GM19025 (cell line): ENCODE measurements at regions not wholly inside any gene's neighbourhood (a gene's known extent, or its start where the extent isn't known, plus 50 kb on each side); places are given as distances from the start of the nearest gene placed in this dataset.
A peak's percentile ranks its signal among the peaks of the same experiment; 100 is the strongest.

Source experiments
- ATAC-seq: cut with Tn5 transposase; IDR thresholded peaks from one replicate; pipeline ENCODE4 v1.9.1; 2021; ENCODE audit warnings: mild to moderate bottlenecking, low read depth, moderate library complexity; ENCODE audit not compliant: unreplicated experiment

- no peak for ATAC-seq
Observed at GRCh38 chr10:30793093-30793492, 163.5 kb upstream of the LYZL2 start.

DNA sequence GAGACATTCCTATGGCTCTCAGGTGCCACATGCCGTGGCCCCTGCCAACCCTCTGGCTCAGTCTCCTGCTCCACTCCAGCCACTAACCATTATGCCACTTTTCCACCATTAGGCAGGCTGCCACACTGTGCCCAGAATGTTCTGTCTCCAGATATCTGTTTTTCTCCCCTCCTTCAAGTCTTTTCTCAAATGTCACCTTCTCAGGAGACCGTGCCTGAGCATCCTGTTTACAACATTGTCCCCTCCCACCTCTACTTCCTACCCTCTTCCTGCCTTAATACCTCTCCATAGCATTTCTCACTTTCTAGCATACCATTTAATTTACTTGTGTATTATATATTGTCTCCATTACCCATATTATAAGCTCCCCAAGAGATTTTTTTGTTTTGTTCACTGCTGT lies 162.5 kb upstream of the LYZL2 start:
- ATAC-seq: no peak

DNA sequence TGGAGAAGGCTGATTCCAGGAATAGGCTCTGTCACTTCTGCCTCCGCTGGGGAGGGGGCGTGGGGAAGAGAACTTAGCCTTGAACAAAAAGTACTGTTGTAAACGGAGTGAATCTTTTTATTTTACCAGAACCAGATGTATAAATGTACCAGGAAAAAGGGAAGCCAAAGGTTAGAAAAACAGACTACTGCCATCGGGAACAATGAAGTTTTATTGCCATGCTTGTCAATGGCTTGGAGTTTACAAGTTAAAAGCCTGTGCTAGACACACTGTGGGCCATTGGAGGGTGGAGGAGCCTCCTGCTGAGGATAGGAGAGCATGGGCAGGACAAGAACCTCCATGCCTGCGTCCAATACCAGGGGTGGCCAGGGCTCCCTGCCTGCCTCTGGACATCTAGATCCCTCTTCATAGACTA lies 161.7 kb upstream of the LYZL2 start:
- ATAC-seq: no peak

DNA sequence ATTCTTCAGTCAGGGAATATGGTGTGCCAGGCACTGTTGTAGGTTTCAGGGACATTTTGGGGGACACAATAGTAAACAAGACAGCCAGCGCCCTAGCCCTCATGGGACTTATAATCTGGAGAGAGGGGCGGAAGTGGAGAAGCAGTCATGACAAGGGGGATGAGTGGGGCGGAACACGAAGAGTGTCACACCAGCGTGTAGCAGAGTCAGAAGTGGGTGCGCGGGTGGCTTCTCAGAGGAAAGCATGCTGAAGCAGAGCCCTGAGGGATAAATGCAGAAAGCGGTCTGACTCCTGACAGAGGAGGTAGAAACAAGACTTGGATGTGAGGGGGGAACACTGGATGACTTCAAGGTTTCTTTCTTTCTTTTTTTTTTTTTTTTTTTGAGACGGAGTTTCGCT lies 160.3 kb upstream of the LYZL2 start:
- ATAC-seq: no peak

DNA sequence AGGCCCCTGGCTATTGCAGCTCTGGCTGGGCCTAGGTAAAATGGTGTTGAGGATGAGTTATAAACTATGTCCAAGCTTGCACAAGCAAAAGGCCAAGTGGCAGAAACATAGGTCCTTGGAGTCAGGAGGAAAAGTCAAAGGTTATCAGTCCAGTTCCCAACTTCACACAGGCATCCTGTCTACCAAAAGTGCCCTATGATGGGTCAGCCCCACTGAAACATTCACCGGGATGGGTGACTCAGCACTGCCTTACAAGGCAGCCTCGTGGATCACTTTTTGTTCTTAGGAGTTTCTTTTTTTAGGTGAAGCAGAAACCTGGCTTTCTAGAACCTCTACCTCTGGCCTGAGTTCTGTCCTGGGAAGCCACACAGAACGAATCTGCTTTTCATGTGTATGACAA lies 158.8 kb upstream of the LYZL2 start:
- ATAC-seq: no peak

GRCh38 chr10:30786906-30787305 lies 157.4 kb upstream of the LYZL2 start:
- no peak for ATAC-seq

DNA sequence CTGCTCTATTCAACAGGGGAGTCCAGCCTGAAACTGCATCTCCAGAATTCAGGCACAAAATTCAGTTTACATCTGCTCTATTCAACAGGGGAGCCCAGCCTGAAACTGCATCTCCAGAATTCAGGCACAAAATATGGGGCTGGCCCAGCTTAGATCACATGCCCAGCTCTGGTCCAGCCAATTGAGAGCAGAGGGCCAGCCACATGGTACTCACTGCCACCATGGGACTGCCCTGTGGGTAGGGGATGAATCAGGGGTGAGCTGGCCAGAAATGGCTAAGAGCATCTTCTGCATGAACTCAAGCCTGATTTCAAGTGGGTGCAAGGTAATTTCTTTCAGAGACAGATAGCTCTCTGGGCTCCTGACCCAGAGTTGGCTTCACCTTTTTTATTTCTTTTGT lies 156.6 kb upstream of the LYZL2 start:
- ATAC-seq: no peak

DNA sequence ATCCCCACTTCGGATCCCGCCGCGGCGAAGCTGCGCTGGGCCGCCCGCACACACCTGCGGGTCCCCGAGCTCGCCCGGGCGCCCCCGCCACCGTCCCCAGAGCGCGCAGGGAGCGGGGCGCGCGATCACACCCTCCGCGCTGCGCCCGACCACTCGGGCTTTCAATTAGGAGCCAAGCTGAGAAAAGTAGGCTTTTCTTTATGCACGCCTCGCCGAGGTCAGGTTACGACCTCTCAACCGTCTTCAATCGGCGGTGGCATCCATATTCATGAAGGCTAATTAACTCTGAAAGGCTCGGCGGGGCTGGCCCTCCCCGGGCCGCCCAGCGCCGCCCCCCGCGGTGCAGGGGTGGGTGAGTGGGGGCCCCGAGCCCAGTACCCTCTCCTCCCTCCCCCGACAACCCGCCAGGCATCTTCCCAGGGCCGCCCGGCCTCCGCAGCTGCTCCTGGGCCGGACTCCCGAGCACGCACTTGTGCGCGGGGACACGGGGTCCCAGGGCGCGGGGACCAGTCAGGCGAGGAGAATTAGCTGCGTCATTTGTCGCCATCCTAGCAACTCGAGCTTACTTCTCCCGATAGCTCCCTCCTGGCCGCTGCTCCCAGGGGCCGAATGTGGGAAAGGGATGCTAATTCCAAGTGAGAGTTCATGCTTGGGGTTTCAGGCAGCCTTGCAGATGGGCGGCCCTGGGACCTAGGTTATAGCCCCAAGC lies 155.5 kb upstream of the LYZL2 start:
- no peak for ATAC-seq

DNA sequence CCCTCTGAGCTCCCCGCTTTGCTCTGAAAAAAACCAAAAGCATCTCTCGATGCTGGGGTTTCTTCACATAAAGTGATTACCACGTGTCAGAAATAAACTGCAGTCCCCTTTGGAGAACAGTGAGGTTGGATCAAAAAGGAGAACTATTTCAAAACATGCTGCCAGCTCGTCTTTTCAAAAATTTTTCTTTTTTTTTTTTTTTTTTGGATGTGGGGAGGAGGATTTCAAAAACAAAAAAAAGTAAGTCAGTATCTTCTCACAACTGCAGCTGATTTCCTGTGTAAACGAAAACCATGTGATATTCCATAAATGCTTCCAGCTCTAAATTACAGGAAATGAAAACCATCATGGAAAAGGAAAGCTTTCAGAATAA lies 155.0 kb upstream of the LYZL2 start:
- no peak for ATAC-seq

DNA sequence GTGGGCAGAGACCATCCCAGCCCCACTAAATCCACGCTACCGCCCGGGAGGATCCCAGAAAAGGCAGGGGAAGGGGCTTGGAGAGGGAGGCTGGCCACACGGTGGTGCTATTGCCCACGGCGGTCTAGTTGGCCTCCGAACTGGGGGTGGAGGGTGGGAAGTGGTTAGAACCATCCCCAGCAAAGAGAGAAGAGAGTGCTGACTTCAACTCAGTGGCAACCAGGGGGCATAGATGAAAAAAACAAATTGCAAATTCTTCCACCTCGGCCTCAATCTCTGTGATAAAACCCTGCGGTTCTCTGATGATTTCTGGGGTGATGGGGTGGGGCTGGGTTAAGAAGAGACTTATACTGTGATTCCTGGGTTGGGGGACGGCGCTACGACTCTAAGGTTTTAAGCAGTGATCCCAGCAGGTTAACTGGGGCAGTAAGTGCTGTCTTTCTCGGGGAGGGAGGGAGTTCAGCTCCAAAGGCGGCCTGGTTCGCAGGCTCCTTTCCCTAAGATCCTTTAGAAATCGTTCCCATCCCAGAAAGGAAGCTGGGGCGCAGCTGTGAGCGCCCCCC lies 154.5 kb upstream of the LYZL2 start:
- ATAC-seq: no peak

DNA sequence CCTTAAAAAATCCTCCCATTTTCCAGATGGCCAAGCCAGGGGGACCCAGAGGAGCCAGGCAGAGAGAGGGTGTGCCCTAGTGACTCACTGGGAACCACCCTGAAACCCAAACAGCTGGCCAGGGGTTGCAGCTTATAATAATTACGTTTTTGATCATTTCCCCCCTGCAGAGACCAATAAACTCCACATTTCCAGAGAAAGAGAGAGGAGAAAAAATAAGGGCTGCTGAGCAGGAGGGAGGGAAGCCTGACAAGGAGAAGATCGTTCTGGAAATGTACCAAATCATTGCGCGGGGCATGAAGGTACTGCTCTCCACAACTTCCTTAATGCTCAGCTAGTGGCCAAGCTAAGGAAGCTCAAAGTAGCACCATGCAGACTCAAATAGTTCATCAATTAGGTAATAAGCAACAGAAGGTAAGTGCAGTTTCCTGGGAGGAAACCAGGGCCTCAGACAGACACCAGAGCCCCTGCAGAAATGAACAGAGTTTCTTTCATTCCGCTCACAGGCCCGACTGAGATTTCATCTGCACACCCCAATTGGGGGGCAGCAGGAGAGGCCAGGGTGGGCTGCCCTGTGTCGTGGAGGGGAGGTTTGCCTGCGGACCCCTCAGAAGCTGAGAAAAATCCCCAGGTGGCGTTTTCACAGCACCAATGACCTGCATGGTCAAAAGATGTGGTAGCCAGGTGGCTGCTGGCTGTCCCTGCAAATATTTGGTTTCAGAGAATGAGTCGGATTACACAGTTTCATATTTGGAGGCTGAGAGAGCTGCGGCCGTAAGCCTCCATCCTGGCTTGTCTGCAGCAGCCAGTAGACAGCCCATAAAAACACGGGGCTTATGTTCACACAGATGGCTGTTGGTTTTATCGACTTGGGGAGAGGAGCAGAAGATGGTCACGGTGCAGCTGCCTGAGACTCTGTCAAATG lies 153.2 kb upstream of the LYZL2 start:
- ATAC-seq: peak; percentile 62

DNA sequence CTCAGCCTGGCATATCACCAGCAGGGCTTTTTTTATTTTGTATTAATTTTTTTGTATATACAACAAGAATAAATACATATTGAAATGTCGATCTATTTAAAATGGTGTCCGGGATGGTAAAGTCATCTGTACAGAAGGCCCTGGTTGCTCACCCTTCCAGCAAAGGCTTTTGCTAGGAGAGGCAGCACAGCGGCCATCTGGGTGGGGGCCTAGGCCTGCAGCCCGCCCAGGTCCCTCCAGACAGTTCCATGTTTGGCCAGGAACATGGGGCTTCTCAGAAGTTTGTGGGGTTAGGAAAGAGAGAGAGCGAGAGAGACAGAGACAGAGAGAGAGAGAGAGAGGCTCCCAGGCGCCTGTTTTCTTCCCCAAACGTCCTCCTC lies 152.6 kb upstream of the LYZL2 start:
- ATAC-seq: no peak

DNA sequence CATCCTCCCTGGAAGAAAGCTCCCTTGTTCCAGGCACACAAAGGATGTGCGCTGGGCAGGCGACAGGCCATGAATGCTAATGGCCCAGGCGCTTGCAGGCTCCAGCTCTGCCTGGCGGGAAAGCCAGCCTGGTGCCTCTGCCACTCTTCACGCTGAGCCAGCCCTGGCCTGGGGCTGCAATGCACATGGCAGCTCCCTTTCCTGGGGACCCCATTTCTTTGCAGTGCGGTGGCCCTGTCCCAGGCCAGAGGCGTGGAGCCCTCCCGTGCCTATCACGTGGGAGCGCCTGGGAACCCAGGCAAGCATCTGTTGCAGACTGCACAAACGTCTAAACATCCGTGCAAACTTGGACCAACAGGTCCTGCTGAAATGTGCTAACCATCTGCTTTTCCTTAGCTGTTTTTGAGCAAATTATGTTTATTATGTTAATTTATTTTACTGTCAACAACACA lies 152.1 kb upstream of the LYZL2 start:
- ATAC-seq: no peak

GRCh38 chr10:30778769-30779168 lies 149.2 kb upstream of the LYZL2 start:
- ATAC-seq: no peak

DNA sequence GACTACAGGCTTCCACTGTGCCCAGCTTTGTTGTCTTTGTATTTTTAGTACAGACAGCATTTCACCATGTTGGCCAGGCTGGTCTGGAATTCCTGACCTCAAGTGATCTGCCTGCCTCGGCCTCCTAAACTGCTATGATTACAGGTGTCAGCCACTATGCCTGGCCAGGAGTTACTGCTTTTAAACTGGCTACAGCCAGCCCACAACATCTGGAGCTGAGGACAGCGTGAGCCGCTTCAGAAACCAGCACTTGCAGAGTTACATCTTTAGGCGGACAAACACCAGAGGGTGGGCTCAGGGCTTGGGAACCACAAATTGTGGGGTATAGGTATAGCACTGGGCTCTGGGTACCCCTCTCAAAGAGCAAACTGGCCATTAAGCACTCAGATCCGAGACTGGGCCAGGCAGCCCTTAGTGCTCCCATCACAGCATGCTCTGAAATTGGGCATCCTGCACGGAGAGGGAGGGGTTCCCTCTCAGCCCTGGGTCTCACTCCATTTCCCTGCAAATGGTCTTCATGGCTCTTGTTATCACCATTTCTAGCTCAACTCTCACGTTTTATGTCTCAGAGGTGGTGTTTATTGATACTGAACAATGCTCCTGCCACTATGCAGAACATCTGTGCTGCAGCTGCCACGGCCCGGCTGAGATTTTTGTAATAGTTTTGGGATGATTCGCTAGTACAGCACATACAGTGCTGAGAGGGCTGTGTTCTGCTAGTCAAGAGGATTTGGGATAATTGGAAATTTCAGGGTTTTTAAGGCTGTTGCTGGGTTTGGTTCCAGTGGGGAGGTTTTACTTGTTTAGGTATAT lies 146.4 kb upstream of the LYZL2 start:
- no peak for ATAC-seq

GRCh38 chr10:30774261-30774660 lies 144.7 kb upstream of the LYZL2 start:
- no peak for ATAC-seq

DNA sequence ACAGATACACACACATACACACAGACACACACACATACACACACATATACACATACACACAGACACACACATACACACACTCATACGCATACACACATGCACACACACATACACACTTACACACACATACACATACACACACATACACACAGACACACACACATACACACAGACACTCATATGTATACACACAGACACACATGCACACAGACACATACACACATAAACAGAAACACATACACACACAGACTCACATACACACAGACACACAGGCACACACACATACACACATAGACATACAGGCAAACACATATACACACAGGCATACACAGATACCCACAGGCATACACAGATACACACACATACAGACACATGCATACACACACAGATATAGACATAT lies 143.9 kb upstream of the LYZL2 start:
- ATAC-seq: no peak

GRCh38 chr10:30770816-30771215 lies 141.3 kb upstream of the LYZL2 start:
- no peak for ATAC-seq

- no peak for ATAC-seq
Observed at GRCh38 chr10:30770229-30770628, 140.7 kb upstream of the LYZL2 start.

DNA sequence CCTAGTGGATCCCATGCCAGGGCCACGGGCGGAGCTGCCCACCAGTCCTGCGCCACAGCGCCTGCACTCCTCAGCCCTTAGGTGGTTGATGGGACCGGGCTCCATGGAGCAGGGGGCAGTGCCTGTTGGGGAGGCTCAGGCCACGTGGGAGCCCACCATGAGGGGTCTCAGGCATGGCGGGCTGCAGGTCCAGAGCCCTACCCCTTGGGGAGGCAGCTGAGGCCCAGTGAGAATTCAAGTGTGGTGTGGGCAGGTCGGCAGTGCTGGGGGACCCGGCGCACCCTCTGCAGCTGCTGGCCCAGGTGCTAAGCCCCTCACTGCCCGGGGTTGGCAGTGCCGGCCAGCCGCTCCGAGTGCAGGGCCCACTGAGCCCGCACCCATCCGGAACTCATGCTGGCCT lies 139.8 kb upstream of the LYZL2 start:
- ATAC-seq: no peak

- ATAC-seq: no peak
Observed at GRCh38 chr10:30765616-30766015, 136.1 kb upstream of the LYZL2 start.
